ES-I3 (cell line): ENCODE measurements at regions not wholly inside any gene's neighbourhood (a gene's known extent, or its start where the extent isn't known, plus 50 kb on each side); places are given as distances from the start of the nearest gene placed in this dataset.

Experiments used
- H3K36me3 ChIP-seq: 2 replicates; pipeline ENCODE4 v1.6.1; 2013; ENCODE audit warnings: mild to moderate bottlenecking, low read length, control low read depth, moderate library complexity; ENCODE audit not compliant: insufficient read depth
- H3K4me1 ChIP-seq: 2 replicates; pipeline ENCODE4 v1.6.1; 2013; ENCODE audit warnings: mild to moderate bottlenecking, control low read depth, low read length; ENCODE audit not compliant: insufficient read depth
- H3K9ac ChIP-seq: 2 replicates; pipeline ENCODE4 v1.6.1; 2013; ENCODE audit warnings: low read depth, mild to moderate bottlenecking, low read length, moderate library complexity
- H3K9me3 ChIP-seq: 2 replicates; pipeline ENCODE4 v1.6.1; 2013; ENCODE audit warnings: mild to moderate bottlenecking, low read length, moderate library complexity; ENCODE audit not compliant: control insufficient read depth, insufficient read depth

DNA sequence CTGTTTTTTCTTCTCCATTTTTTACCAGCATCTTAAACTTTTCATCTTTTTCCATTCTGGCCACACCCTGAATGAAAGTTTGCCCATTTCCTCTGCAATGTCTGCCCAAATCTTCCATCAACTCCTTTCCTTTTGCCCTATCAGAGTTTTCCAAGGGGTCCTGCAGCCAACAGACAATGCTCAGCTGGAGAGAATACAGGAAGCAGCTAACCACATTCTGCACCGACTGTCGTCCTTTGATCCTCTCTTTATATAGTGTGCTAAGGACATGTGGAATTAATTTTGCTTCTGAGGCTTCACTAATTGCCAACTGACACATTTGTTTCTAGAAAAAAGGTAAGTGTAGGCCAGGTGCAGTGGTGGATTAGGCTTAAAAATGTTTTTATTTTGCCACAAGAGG is 50.5 kb upstream of the DLX2 start:
- Histone ChIP-seq H3K4me1 (no peaks in the 10 kb centered on the region), H3K9me3 (no peaks in the 10 kb centered on the region), H3K9ac (no peak overlapping the region), H3K36me3 (no peaks in the 10 kb centered on the region)

- Histone ChIP-seq H3K9ac (no peak overlapping the region), H3K4me1 (no peaks in the 10 kb centered on the region), H3K9me3 (no peaks in the 10 kb centered on the region)
Measured at GRCh38 chr2:172153757-172154156, 51.1 kb upstream of the DLX2 start.

GRCh38 chr2:172155752-172156151 is 53.1 kb upstream of the DLX2 start:
- no peak overlapping the region for H3K9ac ChIP-seq
- H3K4me1 ChIP-seq, result no peaks in the 10 kb centered on the region
- no peaks in the 10 kb centered on the region for H3K9me3 ChIP-seq
- H3K36me3 ChIP-seq, result no peaks in the 10 kb centered on the region

More at GRCh38 chr2:172153757-172154156, 51.1 kb upstream of the DLX2 start:
- no peaks in the 10 kb centered on the region for H3K36me3 ChIP-seq

GRCh38 chr2:172160839-172161238 is 58.1 kb upstream of the DLX2 start:
- Histone ChIP-seq H3K9me3 (no peaks in the 10 kb centered on the region; the same call in none of the 2 replicates), H3K36me3 (no peaks in the 10 kb centered on the region), H3K4me1 (no peaks in the 10 kb centered on the region), H3K9ac (no peak overlapping the region)

- Histone ChIP-seq H3K36me3 (no peaks in the 10 kb centered on the region), H3K9me3 (no peaks in the 10 kb centered on the region; the same call in none of the 2 replicates), H3K4me1 (no peaks in the 10 kb centered on the region), H3K9ac (no peak overlapping the region)
Measured at GRCh38 chr2:172162225-172162733, 59.6 kb upstream of the DLX2 start.

DNA sequence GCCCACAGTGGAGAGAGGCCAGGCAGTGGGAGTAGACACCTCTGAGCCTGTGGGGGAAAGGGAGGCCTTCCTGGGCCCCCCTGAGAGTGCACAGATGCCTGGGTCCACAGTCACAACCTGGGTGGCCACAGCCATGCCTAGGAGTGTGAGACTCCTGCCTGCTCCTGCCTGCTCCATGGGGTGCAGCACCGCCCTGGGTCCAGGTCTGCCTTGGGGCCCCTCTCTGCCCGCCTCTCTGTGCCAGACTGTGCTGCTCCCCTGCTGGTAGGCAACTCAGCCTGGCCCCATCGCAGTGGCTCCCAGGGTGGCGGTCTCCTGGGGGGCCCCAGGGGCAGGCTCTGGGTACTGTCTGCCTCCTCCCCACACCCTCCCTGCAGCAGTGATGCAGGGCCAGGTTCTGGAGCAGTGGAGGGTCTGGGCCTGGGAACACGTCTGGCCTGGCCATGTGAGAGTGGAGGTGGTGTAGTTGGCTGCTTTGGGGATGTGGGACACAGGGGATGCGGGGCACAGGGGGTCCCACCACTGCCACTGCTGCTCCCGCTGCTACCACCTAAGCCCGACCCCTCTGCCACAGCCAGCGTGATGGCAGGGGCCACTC is 60.1 kb upstream of the DLX2 start:
- Histone ChIP-seq H3K9ac (no peak overlapping the region), H3K36me3 (no peaks in the 10 kb centered on the region), H3K4me1 (no peaks in the 10 kb centered on the region), H3K9me3 (no peaks in the 10 kb centered on the region; the same call in none of the 2 replicates)

GRCh38 chr2:172168917-172169346 is 66.2 kb upstream of the DLX2 start:
- Histone ChIP-seq H3K9ac (no peak overlapping the region), H3K4me1 (peaks cover 6% of the 10 kb centered on the region; the same call in 1 of the 2 replicates), H3K36me3 (no peaks in the 10 kb centered on the region), H3K9me3 (no peaks in the 10 kb centered on the region; the same call in none of the 2 replicates)

DNA sequence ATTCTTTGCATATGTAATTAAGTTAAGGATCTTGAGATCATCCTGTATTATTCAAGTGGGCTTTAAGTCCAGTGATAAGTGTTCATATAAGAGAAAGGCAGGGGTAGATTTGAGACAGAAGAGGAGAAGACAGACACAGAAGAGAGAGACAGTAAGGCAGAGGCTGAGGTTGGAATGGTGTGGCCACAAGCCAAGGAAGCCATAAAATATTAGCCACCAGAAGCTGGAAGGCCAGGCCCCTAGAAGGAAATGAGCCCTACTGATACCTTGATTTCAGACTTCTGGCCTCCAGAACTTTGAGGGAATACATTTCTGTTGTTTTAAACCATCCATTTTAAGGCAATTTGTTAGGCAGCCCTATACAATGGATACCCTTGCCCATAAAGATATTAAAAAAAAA is 66.9 kb upstream of the DLX2 start:
- Histone ChIP-seq H3K36me3 (no peaks in the 10 kb centered on the region), H3K9ac (no peak overlapping the region), H3K9me3 (no peaks in the 10 kb centered on the region; the same call in none of the 2 replicates), H3K4me1 (peaks cover 6% of the 10 kb centered on the region; the same call in 1 of the 2 replicates)

GRCh38 chr2:172172513-172173173 is 69.9 kb upstream of the DLX2 start:
- no peaks in the 10 kb centered on the region for H3K36me3 ChIP-seq
- H3K9me3 ChIP-seq, result no peaks in the 10 kb centered on the region
- H3K4me1 ChIP-seq, result peaks cover 6% of the 10 kb centered on the region; the same call in 1 of the 2 replicates
- peak overlapping the region; percentile 69 for H3K9ac ChIP-seq

DNA sequence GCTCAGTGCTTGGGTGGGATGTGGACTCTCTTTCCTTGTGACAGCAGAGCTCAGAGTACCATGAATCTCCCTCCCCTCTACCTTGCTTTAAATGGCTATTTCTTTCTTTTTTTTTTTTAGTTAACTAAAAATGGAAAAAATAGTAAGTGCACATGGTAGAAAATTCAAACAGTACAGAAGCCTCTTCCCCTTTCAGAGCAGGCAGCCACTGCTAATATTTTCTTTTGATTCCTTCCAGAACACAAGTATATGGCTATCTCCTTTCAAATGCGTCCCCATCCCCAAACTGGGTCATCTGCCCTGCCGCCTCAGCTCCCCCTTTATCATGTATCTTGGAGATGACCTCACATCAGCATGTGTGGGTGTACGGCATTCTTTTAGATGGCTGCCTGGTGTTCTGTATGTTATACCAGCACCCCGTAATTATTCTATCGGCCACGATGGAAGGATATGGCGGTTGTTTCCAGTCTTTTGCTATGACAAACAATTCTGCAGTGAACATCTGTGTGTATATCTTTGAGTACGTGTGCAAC is 70.5 kb upstream of the DLX2 start:
- Histone ChIP-seq H3K4me1 (peaks cover 6% of the 10 kb centered on the region; the same call in 1 of the 2 replicates), H3K36me3 (no peaks in the 10 kb centered on the region), H3K9ac (peak overlapping the region; percentile 69; the same call in 1 of the 2 replicates), H3K9me3 (no peaks in the 10 kb centered on the region)

GRCh38 chr2:172177581-172177980 is 74.9 kb upstream of the DLX2 start:
- Histone ChIP-seq H3K36me3 (no peaks in the 10 kb centered on the region), H3K9me3 (no peaks in the 10 kb centered on the region), H3K4me1 (peaks cover 28% of the 10 kb centered on the region), H3K9ac (no peak overlapping the region)

- Histone ChIP-seq H3K9ac (no peak overlapping the region), H3K4me1 (peaks cover 28% of the 10 kb centered on the region), H3K36me3 (no peaks in the 10 kb centered on the region), H3K9me3 (no peaks in the 10 kb centered on the region)
Measured at GRCh38 chr2:172177996-172178395, 75.3 kb upstream of the DLX2 start.

GRCh38 chr2:172179045-172179701 is 76.5 kb upstream of the DLX2 start:
- H3K9ac ChIP-seq, result no peak overlapping the region
- peaks cover 22% of the 10 kb centered on the region for H3K4me1 ChIP-seq
- H3K9me3 ChIP-seq, result no peaks in the 10 kb centered on the region
- H3K36me3 ChIP-seq, result no peaks in the 10 kb centered on the region

- no peak overlapping the region for H3K9ac ChIP-seq
- H3K36me3 ChIP-seq, result no peaks in the 10 kb centered on the region
- no peaks in the 10 kb centered on the region; the same call in 1 of the 2 replicates for H3K9me3 ChIP-seq
- peaks cover 22% of the 10 kb centered on the region for H3K4me1 ChIP-seq
Measured at GRCh38 chr2:172181840-172182239, 79.1 kb upstream of the DLX2 start.
